COLO668 (cell line): ENCODE measurements at regions not wholly inside any gene's neighbourhood (a gene's known extent, or its start where the extent isn't known, plus 50 kb on each side); places are given as distances from the start of the nearest gene placed in this dataset.

Experiments
- DNase-seq: peaks from one replicate; lab custom pipeline; 2025; ENCODE audit not compliant: unreplicated experiment; lab: John Stamatoyannopoulos, UW

- DNase-seq = no peak
Observed at GRCh38 chr2:41737888-41738287, 309.9 kb upstream of the PKDCC start.

- no peak for DNase-seq
Observed at GRCh38 chr2:41741951-41742595, 305.7 kb upstream of the PKDCC start.

GRCh38 chr2:41743324-41743723, 304.5 kb upstream of the PKDCC start:
- no peak for DNase-seq

- no peak for DNase-seq
Observed at GRCh38 chr2:41750829-41751228, 297.0 kb upstream of the PKDCC start.

GRCh38 chr2:41759880-41760279, 287.9 kb upstream of the PKDCC start:
- DNase-seq = no peak

- no peak for DNase-seq
Observed at GRCh38 chr2:41763141-41763540, 284.7 kb upstream of the PKDCC start.

GRCh38 chr2:41764131-41764530, 283.7 kb upstream of the PKDCC start:
- no peak for DNase-seq

GRCh38 chr2:41764919-41765318, 282.9 kb upstream of the PKDCC start:
- no peak for DNase-seq

- no peak for DNase-seq
Observed at GRCh38 chr2:41768310-41768709, 279.5 kb upstream of the PKDCC start.

GRCh38 chr2:41771710-41772109, 276.1 kb upstream of the PKDCC start:
- no peak for DNase-seq

GRCh38 chr2:41772697-41773096, 275.1 kb upstream of the PKDCC start:
- DNase-seq = no peak

GRCh38 chr2:41774011-41774605, 273.7 kb upstream of the PKDCC start:
- DNase-seq = no peak

- no peak for DNase-seq
Observed at GRCh38 chr2:41775366-41776025, 272.3 kb upstream of the PKDCC start.

- DNase-seq = no peak
Observed at GRCh38 chr2:41779888-41780287, 267.9 kb upstream of the PKDCC start.

- DNase-seq = peak; percentile 11
Observed at GRCh38 chr2:41782306-41783158, 265.3 kb upstream of the PKDCC start.

- no peak for DNase-seq
Observed at GRCh38 chr2:41784496-41784895, 263.3 kb upstream of the PKDCC start.

- DNase-seq = no peak
Observed at GRCh38 chr2:41785251-41786022, 262.4 kb upstream of the PKDCC start.

- no peak for DNase-seq
Observed at GRCh38 chr2:41791523-41791922, 256.3 kb upstream of the PKDCC start.

- no peak for DNase-seq
Observed at GRCh38 chr2:41803361-41803760, 244.5 kb upstream of the PKDCC start.

- DNase-seq = no peak
Observed at GRCh38 chr2:41806286-41806685, 241.5 kb upstream of the PKDCC start.

- DNase-seq = no peak
Observed at GRCh38 chr2:41821167-41821566, 226.7 kb upstream of the PKDCC start.
